ENCODE measurements at regions not wholly inside any gene's neighbourhood (a gene's known extent, or its start where the extent isn't known, plus 50 kb on each side); places are given as distances from the start of the nearest gene placed in this dataset.

- TF ChIP-seq EZH2 (IDR thresholded peaks at IDR 0.05; ENCODE audit: insufficient read depth, poor library complexity, severe bottlenecking) (no peak), EZH2phosphoT487 (IDR thresholded peaks at IDR 0.05; ENCODE audit: insufficient read depth, low read depth) (no peak)
Observed at GRCh38 chr9:106757514-106757913, 105.5 kb upstream of the ZNF462 start.
